Esophagus squamous epithelium (tissue), 5 donors: ENCODE measurements at regions not wholly inside any gene's neighbourhood (a gene's known extent, or its start where the extent isn't known, plus 50 kb on each side); places are given as distances from the start of the nearest gene placed in this dataset.
"Not testable (repeated sequence)": the region's sequence is repeated elsewhere in the genome, so short reads cannot be mapped to it uniquely, and the experiment has no call there.

Experiments
- DNase-seq: peaks from one replicate; lab custom pipeline; 2025; lab: John Stamatoyannopoulos, UW
- H3K27ac ChIP-seq, 4 donors: fragments of 200-600 bp; sonication (generic); one replicate each; pipeline ENCODE4 v1.5.1; 2016 to 2019; ENCODE audit warnings: mild to moderate bottlenecking in 1 of 4
- H3K27me3 ChIP-seq, 4 donors: fragments of 200-600 bp; sonication (generic); 1 replicate in 3 of 4; 2 replicates in 1 of 4; pipeline versions ENCODE4 v1.5.1 to v1.6.0; 2017 to 2021; ENCODE audit warnings: antibody characterized with exemption in 1 of 4
- H3K36me3 ChIP-seq, 3 donors: fragments of 200-600 bp; sonication (generic); one replicate each; pipeline ENCODE4 v1.5.1; 2016 to 2019
- H3K4me1 ChIP-seq, 3 donors: fragments of 200-600 bp; sonication (generic); one replicate each; pipeline ENCODE4 v1.5.1; 2017 to 2019
- H3K4me3 ChIP-seq, 4 donors: fragments of 200-600 bp; sonication (generic); 1 replicate in 3 of 4; 2 replicates in 1 of 4; pipeline ENCODE4 v1.5.1; 2016 to 2019; ENCODE audit warnings: mild to moderate bottlenecking in 2 of 4, moderate library complexity in 1 of 4
- H3K9me3 ChIP-seq, 3 donors: fragments of 200-600 bp; sonication (generic); one replicate each; pipeline ENCODE4 v1.5.1; 2016 to 2019
- whole genome bisulfite sequencing, 2 donors: methylation state at CpG; one replicate each; pipeline ENCODE4 v1.1.5; 2018; 5-methylcytosine and 5-hydroxymethylcytosine counted together
- intact Hi-C: fragments of 100-400 bp; cut with DNase I; formaldehyde crosslinking; loops from one replicate; pipeline ENCODE4 v1.15.0; 2022
- donor health status: DM: yes; HTN: yes; CAD: no.

GRCh38 chr21:6569587-6570392, 3951.6 kb upstream of the TPTE start:
- H3K27ac ChIP-seq, H3K4me3 ChIP-seq, H3K27me3 ChIP-seq, H3K4me1 ChIP-seq, DNase-seq, intact Hi-C loops, H3K36me3 ChIP-seq, H3K9me3 ChIP-seq: not testable (repeated sequence)
- no CpG with 5 or more reads among the region's 19 CpGs for WGBS, 2 donors

- H3K27me3 ChIP-seq, H3K4me1 ChIP-seq, H3K4me3 ChIP-seq, intact Hi-C loops, DNase-seq, H3K27ac ChIP-seq, H3K36me3 ChIP-seq, H3K9me3 ChIP-seq: not testable (repeated sequence)
- WGBS, 2 donors, result no CpG with 5 or more reads among the region's 24 CpGs
Measured at GRCh38 chr21:6570700-6571368, 3950.5 kb upstream of the TPTE start.

- DNase-seq, H3K36me3 ChIP-seq, H3K9me3 ChIP-seq, H3K4me3 ChIP-seq, H3K27ac ChIP-seq, H3K4me1 ChIP-seq, intact Hi-C loops, H3K27me3 ChIP-seq: not testable (repeated sequence)
- WGBS, 2 donors, result no CpG with 5 or more reads among the region's 15 CpGs
Measured at GRCh38 chr21:6573576-6573975, 3947.8 kb upstream of the TPTE start.

- H3K36me3 ChIP-seq, H3K9me3 ChIP-seq, intact Hi-C loops, H3K4me1 ChIP-seq, H3K27ac ChIP-seq, H3K4me3 ChIP-seq, DNase-seq, H3K27me3 ChIP-seq: not testable (repeated sequence)
- no CpG with 5 or more reads among the region's 7 CpGs for WGBS, 2 donors
Measured at GRCh38 chr21:6579801-6580200, 3941.6 kb upstream of the TPTE start.
